ENCODE measurements at regions not wholly inside any gene's neighbourhood (a gene's known extent, or its start where the extent isn't known, plus 50 kb on each side); places are given as distances from the start of the nearest gene placed in this dataset.

- ATAC-seq (ENCODE audit: low read depth) (no peak), DNase-seq (no peak)
- ChIA-PET CTCF (no interaction called here), POLR2A (no interaction called here)
- Histone ChIP-seq H3K4me3 (ENCODE audit: control extremely low read depth in 1 of 5, extremely low read depth in 1 of 5, insufficient read depth in 1 of 5, low read depth in 2 of 5, low read length in 4 of 5) (no peak overlapping the region), H3K27ac (ENCODE audit: low read length in 2 of 2) (no peak overlapping the region), H3K36me3 (replicated peaks in 1 of 2; ENCODE audit: control extremely low read depth in 1 of 2, control insufficient read depth in 1 of 2, extremely low read depth in 1 of 2, insufficient read depth in 2 of 2, low read length in 1 of 2) (no peaks in the 10 kb centered on the region), H3K9ac (ENCODE audit: low read length) (no peak overlapping the region), H3K4me2 (replicated peaks; ENCODE audit: low read depth, low read length, poor library complexity, severe bottlenecking) (no peak overlapping the region), H3K4me1 (ENCODE audit: control insufficient read depth in 2 of 2, insufficient read depth in 2 of 2, low read length in 2 of 2) (no peaks in the 10 kb centered on the region), H3K9me3 (ENCODE audit: control extremely low read depth in 1 of 3, control insufficient read depth in 2 of 3, insufficient read depth in 1 of 3, low read length in 2 of 3) (peaks cover 0 to 9% (median 0%) of the 10 kb centered on the region in 3 donors), H2AFZ (ENCODE audit: insufficient read depth, low read depth, low read length, poor library complexity, severe bottlenecking) (no peak overlapping the region), H3K79me2 (ENCODE audit: control insufficient read depth, insufficient read depth, low read length) (no peaks in the 10 kb centered on the region), H4K20me1 (ENCODE audit: control insufficient read depth, insufficient read depth, low read length, poor library complexity, severe bottlenecking) (no peaks in the 10 kb centered on the region), H3K27me3 (replicated peaks in 1 of 4; ENCODE audit: control extremely low read depth in 1 of 4, control insufficient read depth in 3 of 4, insufficient read depth in 4 of 4, low read length in 3 of 4) (no peaks in the 10 kb centered on the region)
- Mint-ChIP-seq H3K27me3 (no peaks in the 10 kb centered on the region), H3K4me3 (no peak overlapping the region), H3K9me3 (ENCODE audit: insufficient read depth) (no peaks in the 10 kb centered on the region), H3K4me1 (no peaks in the 10 kb centered on the region), H3K27ac (no peak overlapping the region)
- TF ChIP-seq EZH2 (IDR thresholded peaks at IDR 0.05; ENCODE audit: borderline replicate concordance, insufficient read depth, low read depth, low read length, poor library complexity, severe bottlenecking), result no peak
- TF ChIP-seq CTCF (IDR thresholded peaks at IDR 0.05), result no peak
- intact Hi-C loops (cut with micrococcal nuclease), result no loop called here
Measured at GRCh38 chr4:187576751-187577150, 418.8 kb upstream of the ZFP42 start.

- DNase-seq (no peak), ATAC-seq (ENCODE audit: low read depth) (no peak)
- POLR2A ChIA-PET, result no interaction called here
- Histone ChIP-seq H3K27ac (ENCODE audit: low read length in 2 of 2) (no peak overlapping the region), H3K79me2 (ENCODE audit: control insufficient read depth, insufficient read depth, low read length) (no peaks in the 10 kb centered on the region), H2AFZ (ENCODE audit: insufficient read depth, low read depth, low read length, poor library complexity, severe bottlenecking) (no peak overlapping the region), H3K9ac (ENCODE audit: low read length) (no peak overlapping the region), H4K20me1 (ENCODE audit: control insufficient read depth, insufficient read depth, low read length, poor library complexity, severe bottlenecking) (no peaks in the 10 kb centered on the region), H3K4me3 (ENCODE audit: control extremely low read depth in 1 of 5, extremely low read depth in 1 of 5, insufficient read depth in 1 of 5, low read depth in 2 of 5, low read length in 4 of 5) (no peak overlapping the region), H3K4me1 (ENCODE audit: control insufficient read depth in 2 of 2, insufficient read depth in 2 of 2, low read length in 2 of 2) (no peaks in the 10 kb centered on the region), H3K4me2 (replicated peaks; ENCODE audit: low read depth, low read length, poor library complexity, severe bottlenecking) (no peak overlapping the region), H3K36me3 (replicated peaks in 1 of 2; ENCODE audit: control extremely low read depth in 1 of 2, control insufficient read depth in 1 of 2, extremely low read depth in 1 of 2, insufficient read depth in 2 of 2, low read length in 1 of 2) (no peaks in the 10 kb centered on the region), H3K9me3 (ENCODE audit: control extremely low read depth in 1 of 3, control insufficient read depth in 2 of 3, insufficient read depth in 1 of 3, low read length in 2 of 3) (peaks cover 0 to 5% (median 0%) of the 10 kb centered on the region in 3 donors), H3K27me3 (replicated peaks in 1 of 4; ENCODE audit: control extremely low read depth in 1 of 4, control insufficient read depth in 3 of 4, insufficient read depth in 4 of 4, low read length in 3 of 4) (no peaks in the 10 kb centered on the region)
- no peaks in the 10 kb centered on the region for H3K9me3 Mint-ChIP-seq (ENCODE audit: insufficient read depth)
- 91% methylated on average over 6 of the region's 6 CpGs for WGBS (ENCODE audit: insufficient coverage)
- no peak overlapping the region for H3K27ac Mint-ChIP-seq
- no peak overlapping the region for H3K4me3 Mint-ChIP-seq
- H3K4me1 Mint-ChIP-seq, result no peaks in the 10 kb centered on the region
- TF ChIP-seq EZH2 (IDR thresholded peaks at IDR 0.05; ENCODE audit: borderline replicate concordance, insufficient read depth, low read depth, low read length, poor library complexity, severe bottlenecking) (no peak), CTCF (IDR thresholded peaks at IDR 0.05) (no peak)
- intact Hi-C loops (cut with micrococcal nuclease), result no loop called here
- H3K27me3 Mint-ChIP-seq, result no peaks in the 10 kb centered on the region
- CTCF ChIA-PET, result no interaction called here
Measured at GRCh38 chr4:187577941-187578480, 417.6 kb upstream of the ZFP42 start.

Measured in B cell (primary cell).